ENCODE measurements at regions not wholly inside any gene's neighbourhood (a gene's known extent, or its start where the extent isn't known, plus 50 kb on each side); places are given as distances from the start of the nearest gene placed in this dataset.

DNA sequence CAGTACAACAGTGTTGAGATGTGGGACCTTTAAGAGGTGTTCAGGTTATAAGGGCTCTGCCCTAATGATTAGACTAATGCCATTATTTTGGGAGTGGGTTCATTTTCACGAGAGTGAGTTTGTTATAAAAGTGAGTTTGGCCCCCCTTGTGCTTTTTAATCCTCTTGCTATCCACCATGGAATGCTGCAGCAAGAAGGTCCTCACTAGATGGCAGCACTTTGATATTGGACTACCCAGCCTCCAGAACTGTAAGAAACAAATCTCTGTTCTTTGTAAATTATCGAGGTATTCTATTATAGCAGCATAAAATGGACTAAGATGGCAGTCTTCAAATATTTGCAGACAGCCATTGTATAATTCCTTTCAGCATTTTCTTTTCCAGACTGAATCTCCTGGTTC lies 212.4 kb downstream of the LRRC70 start:
- H2BK120ac ChIP-seq (replicated peaks; ENCODE audit: low read depth, low read length), result no peak overlapping the region
- FAIRE-seq (no peak), DNase-seq (ENCODE audit: low read depth in 1 of 2, low spot score in 2 of 2) (no peak)
- no peak overlapping the region for H3K14ac ChIP-seq (ENCODE audit: insufficient read length)
- CTCF ChIA-PET (ENCODE audit: partially characterized antibody), result interaction anchor here (1.1 kb wide), 1 partner anchor 38 kb away, joined by 3 read pairs; no protein-coding TSS in a partner anchor
- no peak overlapping the region for H2BK12ac ChIP-seq (ENCODE audit: low read depth, low read length)
- H3K56ac ChIP-seq (replicated peaks; ENCODE audit: insufficient read length, low read depth, low read length), result no peak overlapping the region
- no peaks in the 10 kb centered on the region for H3K4me1 ChIP-seq (replicated peaks in 1 of 4; ENCODE audit: control insufficient read depth in 3 of 4, insufficient read depth in 4 of 4, low read length in 3 of 4)
- no peak overlapping the region for H3K18ac ChIP-seq (ENCODE audit: extremely low read depth, low read length)
- H3K4me3 ChIP-seq (ENCODE audit: extremely low read depth in 1 of 4, insufficient read depth in 2 of 4, low read depth in 3 of 4, low read length in 4 of 4), result no peak overlapping the region
- H2AK5ac ChIP-seq (ENCODE audit: low read depth, low read length), result no peak overlapping the region
- no peaks in the 10 kb centered on the region for H3K79me2 ChIP-seq (ENCODE audit: control insufficient read depth in 1 of 2, insufficient read depth in 2 of 2, low read length in 2 of 2)
- no peaks in the 10 kb centered on the region for H3K27me3 ChIP-seq (replicated peaks in 1 of 4; ENCODE audit: control insufficient read depth in 3 of 4, extremely low read depth in 1 of 4, insufficient read depth in 3 of 4, low read length in 3 of 4)
- H3K9me3 ChIP-seq (ENCODE audit: insufficient read depth in 2 of 2, low read depth in 1 of 2, low read length in 1 of 2), result peaks cover 3 to 4% of the 10 kb centered on the region in 2 experiments; a peak in 1 of 4 replicates
- no peak overlapping the region for H3K27ac ChIP-seq (ENCODE audit: low read depth, low read length)
- POLR2A ChIA-PET (ENCODE audit: partially characterized antibody), result no interaction called here
- H4K20me1 ChIP-seq (replicated peaks in 1 of 2; ENCODE audit: control insufficient read depth in 1 of 2, insufficient read depth in 2 of 2, low read length in 2 of 2), result no peaks in the 10 kb centered on the region
- no peak overlapping the region for H2BK5ac ChIP-seq (ENCODE audit: low read depth, low read length)
- H3K9ac ChIP-seq (replicated peaks in 1 of 4; ENCODE audit: extremely low read depth in 1 of 4, low read depth in 3 of 4, low read length in 3 of 4), result no peak overlapping the region
- H4K91ac ChIP-seq (replicated peaks; ENCODE audit: insufficient read length, low read length), result no peak overlapping the region
- H3K36me3 ChIP-seq (ENCODE audit: control insufficient read depth in 2 of 4, insufficient read depth in 4 of 4, low read length in 3 of 4), result no peaks in the 10 kb centered on the region
- no peak overlapping the region for H3K4me2 ChIP-seq (ENCODE audit: insufficient read depth in 1 of 2, low read depth in 2 of 2, low read length in 2 of 2)
- no peak overlapping the region for H3K23ac ChIP-seq (ENCODE audit: insufficient read length)
- H2BK20ac ChIP-seq (ENCODE audit: low read length), result no peak overlapping the region
- no peaks in the 10 kb centered on the region for H3K23me2 ChIP-seq (ENCODE audit: low read depth, low read length)
- no peak overlapping the region for H4K8ac ChIP-seq (ENCODE audit: extremely low read depth, insufficient read depth, low read length)
- no peak overlapping the region for H2BK15ac ChIP-seq (ENCODE audit: low read length)
- 77% methylated on average over 2 of the region's 2 CpGs; no CpG with 5 or more reads in 1 of the 2 experiments for WGBS, 2 experiments (ENCODE audit: extremely low coverage in 1 of 2, insufficient coverage in 1 of 2, insufficient read length in 1 of 2, insufficient replicate concordance in 2 of 2, low coverage in 1 of 2, low lambda C conversion rate in 2 of 2, missing lambda C conversion rate in 1 of 2)
- no peak overlapping the region for H4K5ac ChIP-seq (ENCODE audit: insufficient read length, low read depth, low read length)
- no peaks in the 10 kb centered on the region for H3K79me1 ChIP-seq (ENCODE audit: low read depth, low read length)
- H2AFZ ChIP-seq (ENCODE audit: low read length), result no peak overlapping the region
- H3K4ac ChIP-seq (replicated peaks; ENCODE audit: insufficient read length, low read depth, low read length), result no peak overlapping the region
- TF ChIP-seq SP4 (IDR thresholded peaks at IDR 0.05; ENCODE audit: low read length) (no peak), FOSL1 (IDR thresholded peaks at IDR 0.05; ENCODE audit: insufficient read depth, low read depth, low read length) (no peak), RAD21 (IDR thresholded peaks at IDR 0.05 in 1 of 2, conservative IDR thresholded peaks at IDR 0.05 in 1 of 2; ENCODE audit: low read depth in 2 of 2, low read length in 2 of 2) (peak; percentile 48 to 60; a peak in 3 of 4 replicates), TEAD4 (IDR thresholded peaks at IDR 0.05; ENCODE audit: low read depth, low read length) (peak; percentile 49), ATF2 (IDR thresholded peaks at IDR 0.05; ENCODE audit: low read length) (no peak), TAF1 (IDR thresholded peaks at IDR 0.05; ENCODE audit: low read depth, low read length) (no peak), SIX5 (IDR thresholded peaks at IDR 0.05; ENCODE audit: low read depth, low read length) (no peak)

Data from H1 (cell line).